ENCODE measurements at regions not wholly inside any gene's neighbourhood (a gene's known extent, or its start where the extent isn't known, plus 50 kb on each side); places are given as distances from the start of the nearest gene placed in this dataset.

DNA sequence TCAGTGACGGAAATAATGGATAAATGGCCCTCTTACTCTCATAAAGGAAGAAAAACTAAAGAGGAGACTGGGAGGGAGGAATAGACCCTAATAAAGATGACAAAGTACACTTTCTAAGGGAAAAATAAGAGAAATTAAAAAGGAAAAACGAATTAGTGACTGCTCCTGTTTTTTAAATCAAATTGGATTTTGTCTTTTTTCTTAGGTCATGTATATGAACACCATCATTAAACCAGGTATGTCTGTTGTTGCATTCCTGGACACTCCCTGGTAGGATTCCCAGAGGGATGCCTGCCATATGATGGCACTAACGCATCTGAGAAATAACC, 59.4 kb upstream of the BTN3A2 start:
- Mint-ChIP-seq H3K27me3 (ENCODE audit: low read depth) (peaks cover 5% of the 10 kb centered on the region; the same call in 1 of the 2 replicates), H3K27ac (peak overlapping the region; percentile 50 to 79 (median 75); a peak in 4 of 7 replicates), H3K4me3 (peak overlapping the region; percentile 89 to 95), H3K9me3 (no peaks in the 10 kb centered on the region; a peak in 3 of 5 replicates), H3K4me1 (peaks cover 13 to 14% of the 10 kb centered on the region in 2 experiments), H3K36me3 (ENCODE audit: insufficient read depth in 1 of 3, low read depth in 3 of 3) (no peaks in the 10 kb centered on the region)
- TF ChIP-seq, protein P1, sequence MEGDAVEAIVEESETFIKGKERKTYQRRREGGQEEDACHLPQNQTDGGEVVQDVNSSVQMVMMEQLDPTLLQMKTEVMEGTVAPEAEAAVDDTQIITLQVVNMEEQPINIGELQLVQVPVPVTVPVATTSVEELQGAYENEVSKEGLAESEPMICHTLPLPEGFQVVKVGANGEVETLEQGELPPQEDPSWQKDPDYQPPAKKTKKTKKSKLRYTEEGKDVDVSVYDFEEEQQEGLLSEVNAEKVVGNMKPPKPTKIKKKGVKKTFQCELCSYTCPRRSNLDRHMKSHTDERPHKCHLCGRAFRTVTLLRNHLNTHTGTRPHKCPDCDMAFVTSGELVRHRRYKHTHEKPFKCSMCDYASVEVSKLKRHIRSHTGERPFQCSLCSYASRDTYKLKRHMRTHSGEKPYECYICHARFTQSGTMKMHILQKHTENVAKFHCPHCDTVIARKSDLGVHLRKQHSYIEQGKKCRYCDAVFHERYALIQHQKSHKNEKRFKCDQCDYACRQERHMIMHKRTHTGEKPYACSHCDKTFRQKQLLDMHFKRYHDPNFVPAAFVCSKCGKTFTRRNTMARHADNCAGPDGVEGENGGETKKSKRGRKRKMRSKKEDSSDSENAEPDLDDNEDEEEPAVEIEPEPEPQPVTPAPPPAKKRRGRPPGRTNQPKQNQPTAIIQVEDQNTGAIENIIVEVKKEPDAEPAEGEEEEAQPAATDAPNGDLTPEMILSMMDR (conservative IDR thresholded peaks at IDR 0.05): no peak
- Histone ChIP-seq H3K9ac (ENCODE audit: extremely low read depth, insufficient read length, low read length) (peak overlapping the region; percentile 6), H3K14ac (ENCODE audit: insufficient read depth, low read length) (no peak overlapping the region), H4K8ac (replicated peaks; ENCODE audit: insufficient read length, low read depth, low read length) (no peak overlapping the region), H3K4me2 (ENCODE audit: insufficient read depth, insufficient read length, low read length) (peak overlapping the region; percentile 58), H2BK12ac (ENCODE audit: insufficient read length, low read depth, low read length) (no peak overlapping the region), H3K18ac (ENCODE audit: insufficient read length, low read depth, low read length) (no peak overlapping the region), H2BK5ac (ENCODE audit: insufficient read length, low read length) (no peak overlapping the region), H3K27ac (ENCODE audit: insufficient read length, low read depth, low read length) (no peak overlapping the region), H3K79me2 (ENCODE audit: insufficient read depth, low read length) (no peaks in the 10 kb centered on the region), H2BK120ac (ENCODE audit: low read depth, low read length, poor library complexity, severe bottlenecking) (no peak overlapping the region), H3K27me3 (ENCODE audit: insufficient read depth, low read length) (no peaks in the 10 kb centered on the region), H3K23ac (ENCODE audit: insufficient read length, low read depth, low read length) (no peak overlapping the region), H4K20me1 (ENCODE audit: control insufficient read depth, insufficient read depth, insufficient read length) (no peaks in the 10 kb centered on the region), H2AFZ (ENCODE audit: low read length) (peak overlapping the region; percentile 86), H3T11ph (ENCODE audit: low read length) (no peak overlapping the region), H3K9me3 (ENCODE audit: control insufficient read depth, low read depth, low read length) (no peaks in the 10 kb centered on the region), H2BK20ac (ENCODE audit: low read depth, low read length, poor library complexity, severe bottlenecking) (no peak overlapping the region), H3K79me1 (ENCODE audit: insufficient read depth, low read depth, low read length, poor library complexity, severe bottlenecking) (no peaks in the 10 kb centered on the region), H4K91ac (ENCODE audit: insufficient read length, low read depth, low read length) (no peak overlapping the region), H3K4ac (ENCODE audit: low read depth, low read length) (no peak overlapping the region), H3K4me1 (ENCODE audit: insufficient read depth, low read length) (no peaks in the 10 kb centered on the region), H3K23me2 (ENCODE audit: insufficient read length, low read depth, low read length, poor library complexity, severe bottlenecking) (no peaks in the 10 kb centered on the region), H3K56ac (ENCODE audit: insufficient read length, low read depth, low read length) (no peak overlapping the region), H4K5ac (ENCODE audit: insufficient read length, low read depth, low read length) (no peak overlapping the region), H2BK15ac (ENCODE audit: low read depth, low read length) (no peak overlapping the region), H2AK5ac (ENCODE audit: insufficient read length, low read length) (no peak overlapping the region)
- no peak for DNase-seq
- WGBS (ENCODE audit: extremely low coverage, insufficient read length, low lambda C conversion rate): no CpG with 5 or more reads among the region's 3 CpGs

Data from H9 (cell line).